ENCODE measurements at regions not wholly inside any gene's neighbourhood (a gene's known extent, or its start where the extent isn't known, plus 50 kb on each side); places are given as distances from the start of the nearest gene placed in this dataset.

GRCh38 chr1:40926441-40926840 lies 53.1 kb upstream of the CTPS1 start:
- no peaks in the 10 kb centered on the region for H3K27me3 Mint-ChIP-seq (ENCODE audit: low read depth)
- peak; percentile 11 for DNase-seq (ENCODE audit: low spot score)
- no peak overlapping the region for H3K27ac Mint-ChIP-seq (ENCODE audit: unreplicated experiment)
- H3K4me3 Mint-ChIP-seq (ENCODE audit: unreplicated experiment) = no peak overlapping the region
- no peak for TF ChIP-seq CTCF (IDR thresholded peaks at IDR 0.05)
- no peaks in the 10 kb centered on the region for H3K9me3 Mint-ChIP-seq (ENCODE audit: low read depth)
- H3K36me3 Mint-ChIP-seq (ENCODE audit: low read depth) = no peaks in the 10 kb centered on the region
- no peaks in the 10 kb centered on the region for H3K4me1 Mint-ChIP-seq (ENCODE audit: low read depth)

GRCh38 chr1:40927781-40928180 lies 51.7 kb upstream of the CTPS1 start:
- Mint-ChIP-seq H3K4me3 (ENCODE audit: unreplicated experiment) (no peak overlapping the region), H3K9me3 (ENCODE audit: low read depth) (no peaks in the 10 kb centered on the region), H3K27ac (ENCODE audit: unreplicated experiment) (no peak overlapping the region), H3K27me3 (ENCODE audit: low read depth) (no peaks in the 10 kb centered on the region), H3K36me3 (ENCODE audit: low read depth) (no peaks in the 10 kb centered on the region), H3K4me1 (ENCODE audit: low read depth) (peaks cover 12% of the 10 kb centered on the region)
- DNase-seq (ENCODE audit: low spot score) = no peak
- TF ChIP-seq CTCF (IDR thresholded peaks at IDR 0.05) = no peak

GRCh38 chr1:40928699-40929098 lies 50.8 kb upstream of the CTPS1 start:
- Mint-ChIP-seq H3K9me3 (ENCODE audit: low read depth) (no peaks in the 10 kb centered on the region), H3K4me3 (ENCODE audit: unreplicated experiment) (no peak overlapping the region), H3K27me3 (ENCODE audit: low read depth) (no peaks in the 10 kb centered on the region), H3K36me3 (ENCODE audit: low read depth) (no peaks in the 10 kb centered on the region), H3K4me1 (ENCODE audit: low read depth) (peaks cover 12% of the 10 kb centered on the region), H3K27ac (ENCODE audit: unreplicated experiment) (no peak overlapping the region)
- no peak for DNase-seq (ENCODE audit: low spot score)
- no peak for TF ChIP-seq CTCF (IDR thresholded peaks at IDR 0.05)

GRCh38 chr1:40929155-40929554 lies 50.3 kb upstream of the CTPS1 start:
- H3K27me3 Mint-ChIP-seq (ENCODE audit: low read depth) = no peaks in the 10 kb centered on the region
- no peak overlapping the region for H3K4me3 Mint-ChIP-seq (ENCODE audit: unreplicated experiment)
- H3K9me3 Mint-ChIP-seq (ENCODE audit: low read depth) = no peaks in the 10 kb centered on the region
- no peak for DNase-seq (ENCODE audit: low spot score)
- H3K36me3 Mint-ChIP-seq (ENCODE audit: low read depth) = no peaks in the 10 kb centered on the region
- H3K4me1 Mint-ChIP-seq (ENCODE audit: low read depth) = peaks cover 12% of the 10 kb centered on the region
- no peak for TF ChIP-seq CTCF (IDR thresholded peaks at IDR 0.05)
- H3K27ac Mint-ChIP-seq (ENCODE audit: unreplicated experiment) = no peak overlapping the region
